Erythroblast (primary cell): ENCODE measurements at regions not wholly inside any gene's neighbourhood (a gene's known extent, or its start where the extent isn't known, plus 50 kb on each side); places are given as distances from the start of the nearest gene placed in this dataset.

Experiments
- GATA1 ChIP-seq: IDR thresholded peaks from 2 replicates; pipeline ENCODE4 v1.6.1; 2011; ENCODE audit warnings: low read depth, mild to moderate bottlenecking, control low read depth, low read length, moderate library complexity
- POLR2A ChIP-seq: IDR thresholded peaks from 2 replicates; pipeline ENCODE4 v1.6.1; 2011; ENCODE audit warnings: mild to moderate bottlenecking, low read length

GRCh38 chrY:14472421-14472820 is 51.9 kb upstream of the NLGN4Y start:
- TF ChIP-seq POLR2A (no peak), GATA1 (no peak)
